GM18907 (cell line): ENCODE measurements at regions not wholly inside any gene's neighbourhood (a gene's known extent, or its start where the extent isn't known, plus 50 kb on each side); places are given as distances from the start of the nearest gene placed in this dataset.

ENCODE experiments used
- ATAC-seq: cut with Tn5 transposase; IDR thresholded peaks from one replicate; pipeline ENCODE4 v1.9.1; 2021; ENCODE audit warnings: mild to moderate bottlenecking, moderate library complexity; ENCODE audit not compliant: unreplicated experiment

DNA sequence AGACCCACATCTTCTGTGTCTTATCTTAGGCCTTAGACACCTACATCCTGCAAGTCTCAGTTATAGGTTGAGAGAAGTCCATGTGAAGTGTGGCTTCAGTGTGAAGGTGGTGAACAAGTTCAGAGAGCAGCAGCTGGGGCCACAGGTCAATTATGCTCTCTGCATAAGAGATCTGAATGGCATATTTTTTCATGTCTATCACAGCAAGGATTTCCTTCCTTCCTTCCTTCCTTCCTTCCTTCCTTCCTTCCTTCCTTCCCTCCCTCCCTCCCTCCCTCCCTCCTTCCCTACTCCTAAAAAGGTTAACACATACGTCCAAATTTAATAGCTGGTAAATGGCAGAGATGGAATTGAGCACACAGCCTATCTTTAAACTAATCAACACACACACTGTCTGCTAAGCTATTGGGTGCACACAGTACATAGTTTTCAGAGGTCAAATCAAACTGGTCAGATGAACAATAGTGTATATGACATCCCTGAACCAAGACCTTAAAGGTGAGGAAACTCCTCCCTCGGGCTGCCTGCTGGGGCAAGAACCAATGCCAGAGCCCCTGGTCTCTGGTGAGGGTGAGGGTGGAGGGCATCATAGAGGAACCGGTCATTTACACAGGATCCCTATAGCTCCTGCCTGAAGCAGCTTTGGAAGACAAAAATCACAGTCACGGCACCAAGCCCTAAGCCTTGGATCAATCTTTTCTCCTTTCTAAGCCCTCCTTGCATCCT, 240.9 kb downstream of the ICOS start:
- peak; percentile 37 for ATAC-seq

DNA sequence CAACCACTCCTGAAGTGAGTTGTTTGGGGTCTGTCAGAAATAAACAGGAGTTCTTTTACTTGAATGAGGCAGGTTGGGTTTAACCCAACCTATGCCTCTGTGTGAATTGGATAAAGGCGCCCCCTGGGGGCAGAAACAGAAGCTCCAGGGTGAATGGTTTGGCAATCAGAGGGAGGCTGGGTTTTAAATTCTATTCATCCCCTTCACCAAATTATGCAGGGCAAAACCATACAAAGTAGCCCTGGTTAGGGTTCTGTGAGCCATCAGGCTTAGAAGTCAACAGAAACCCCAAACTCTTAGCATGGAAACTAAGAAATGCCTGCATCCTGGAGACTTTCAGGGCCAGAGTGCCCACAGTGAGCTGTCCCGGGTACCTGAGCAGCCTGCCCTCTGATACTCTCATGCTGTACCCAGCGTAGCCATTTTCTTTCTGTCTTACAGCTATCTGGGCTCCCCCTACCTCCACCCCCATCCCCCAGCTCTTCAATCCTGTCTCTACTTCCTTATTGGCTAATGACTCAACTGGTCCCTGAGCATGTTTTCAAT, 241.5 kb downstream of the ICOS start:
- peak; percentile 76 for ATAC-seq

DNA sequence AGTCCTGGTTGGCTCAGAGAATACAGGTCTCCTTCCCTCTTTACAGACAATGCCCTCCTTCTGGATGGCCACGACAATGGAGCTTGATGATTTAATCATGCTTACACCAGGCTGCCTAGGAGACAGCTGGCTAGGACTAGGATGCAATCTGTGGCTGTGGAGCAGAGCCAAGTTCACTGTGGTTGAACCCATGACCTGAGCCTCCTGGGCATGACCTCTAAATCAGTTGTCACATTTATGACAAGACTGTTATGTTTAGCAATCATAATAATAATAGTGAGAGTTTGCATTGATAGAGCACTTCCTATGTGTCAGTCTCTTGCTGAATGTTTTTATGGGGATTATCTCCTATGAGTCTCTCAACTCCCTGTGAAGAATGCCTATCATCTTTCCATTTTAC, 244.1 kb downstream of the ICOS start:
- ATAC-seq = no peak

DNA sequence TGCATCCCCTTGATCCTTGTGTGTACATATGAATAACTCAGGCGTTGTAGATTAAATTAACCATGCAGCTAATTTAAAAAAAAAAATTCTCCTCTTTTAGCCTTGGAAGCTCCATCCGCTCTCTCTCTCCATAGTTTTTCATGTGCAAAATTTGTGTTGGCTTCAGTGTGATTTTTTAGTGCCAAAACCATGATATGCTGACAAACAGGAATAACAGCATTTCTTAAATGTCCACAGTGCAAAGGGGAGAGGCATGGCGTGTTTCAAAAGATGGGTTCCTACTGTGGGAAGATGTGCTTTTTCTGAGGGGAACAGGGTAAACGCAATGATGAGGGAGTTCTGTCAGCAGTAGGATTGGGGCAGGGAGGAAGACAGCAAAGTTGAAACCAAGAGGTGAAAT, 247.0 kb downstream of the ICOS start:
- ATAC-seq = no peak

DNA sequence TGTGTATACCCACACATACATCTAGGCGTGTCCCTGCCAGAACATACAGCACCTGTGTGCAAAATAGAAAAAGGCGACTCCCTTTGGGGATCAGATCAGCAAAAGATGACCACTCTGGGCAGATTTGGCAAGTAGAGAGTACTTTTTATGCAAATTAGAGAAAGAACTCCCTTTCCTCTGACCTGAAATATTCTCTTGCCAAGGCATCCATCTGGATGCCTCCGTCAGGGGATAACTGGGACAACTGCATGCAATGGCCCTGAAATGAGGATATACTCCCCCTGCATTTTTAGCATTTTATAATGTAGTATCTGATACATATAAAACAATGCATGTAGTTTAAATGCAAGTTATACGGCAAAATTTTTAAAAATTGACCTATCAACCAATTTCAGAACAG, 247.7 kb downstream of the ICOS start:
- no peak for ATAC-seq

DNA sequence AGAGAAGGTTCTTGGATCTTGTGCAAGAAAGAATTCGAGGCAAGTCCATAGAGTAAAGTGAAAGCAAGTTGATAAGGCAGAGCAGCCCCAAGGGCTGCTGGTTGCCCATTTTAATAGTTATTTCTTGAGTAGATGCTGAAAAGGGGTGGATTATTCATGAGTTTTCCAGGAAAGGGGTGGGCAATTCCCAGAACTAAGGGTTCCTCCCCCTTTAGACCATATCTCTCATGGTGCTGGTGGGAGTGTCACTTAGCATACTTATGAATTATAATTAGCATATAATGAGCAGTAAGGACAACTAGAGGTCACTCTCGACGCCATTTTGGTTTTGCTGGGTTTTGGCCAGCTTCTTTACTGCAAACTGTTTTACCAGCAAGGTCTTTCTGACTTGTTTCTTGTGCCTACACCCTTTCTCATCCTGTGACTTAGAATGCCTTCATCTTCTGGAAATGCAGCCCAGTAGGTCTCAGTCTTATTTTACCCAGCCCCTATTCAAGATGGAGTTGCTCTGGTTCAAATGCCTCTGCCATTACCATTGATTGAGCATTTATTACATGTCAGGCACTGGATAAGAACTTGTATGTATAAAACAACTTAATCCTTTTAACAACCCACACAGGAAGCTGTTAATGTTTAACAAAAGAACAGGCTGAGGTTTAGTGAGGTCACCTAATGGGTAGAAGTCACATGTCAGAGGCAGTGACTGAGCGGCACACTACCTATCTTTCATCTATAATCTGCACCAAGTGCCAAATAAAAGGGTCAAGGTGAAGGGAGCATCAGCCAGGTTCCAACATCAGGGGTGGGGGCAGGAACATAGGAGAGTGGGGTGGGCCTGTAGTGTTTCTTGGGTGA, 250.9 kb downstream of the ICOS start:
- peak; percentile 97 for ATAC-seq

DNA sequence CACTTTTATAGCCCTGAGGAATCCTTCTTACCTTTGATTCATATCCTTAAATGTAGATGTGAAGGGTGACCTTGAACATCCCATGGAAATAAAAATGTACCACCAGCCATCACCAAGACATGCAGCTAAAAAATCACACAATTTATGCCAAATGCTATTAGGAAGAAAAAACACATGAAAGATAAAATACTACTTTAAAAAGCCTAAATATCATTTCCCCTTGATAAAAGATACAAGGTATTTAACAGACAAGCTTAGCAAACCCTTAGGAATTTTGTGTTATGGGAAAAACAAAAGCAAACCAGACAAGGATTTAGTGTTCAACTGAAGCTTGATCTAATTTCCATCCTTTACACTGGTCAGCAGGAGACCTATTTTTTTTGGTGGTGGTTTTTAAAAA, 255.0 kb downstream of the ICOS start:
- ATAC-seq = no peak

DNA sequence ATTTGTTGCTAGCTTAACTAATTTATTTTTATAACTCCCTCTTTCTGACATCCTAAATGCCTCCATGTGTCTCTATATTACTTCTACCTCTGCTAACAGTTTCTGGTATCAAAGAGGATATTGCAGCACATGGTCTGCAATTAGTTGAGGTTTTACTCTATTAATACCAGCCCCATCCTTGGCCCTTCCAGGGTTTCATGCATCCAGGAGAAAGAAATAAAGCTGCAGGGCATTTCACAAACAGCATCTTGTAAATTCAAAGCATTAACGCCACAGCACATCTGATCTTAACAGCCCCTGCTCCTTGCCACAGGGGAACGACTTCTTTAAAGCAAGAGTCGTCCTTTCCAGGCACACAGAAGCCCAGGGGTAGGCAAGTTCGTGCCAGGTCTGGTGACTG, 258.9 kb downstream of the ICOS start:
- no peak for ATAC-seq

DNA sequence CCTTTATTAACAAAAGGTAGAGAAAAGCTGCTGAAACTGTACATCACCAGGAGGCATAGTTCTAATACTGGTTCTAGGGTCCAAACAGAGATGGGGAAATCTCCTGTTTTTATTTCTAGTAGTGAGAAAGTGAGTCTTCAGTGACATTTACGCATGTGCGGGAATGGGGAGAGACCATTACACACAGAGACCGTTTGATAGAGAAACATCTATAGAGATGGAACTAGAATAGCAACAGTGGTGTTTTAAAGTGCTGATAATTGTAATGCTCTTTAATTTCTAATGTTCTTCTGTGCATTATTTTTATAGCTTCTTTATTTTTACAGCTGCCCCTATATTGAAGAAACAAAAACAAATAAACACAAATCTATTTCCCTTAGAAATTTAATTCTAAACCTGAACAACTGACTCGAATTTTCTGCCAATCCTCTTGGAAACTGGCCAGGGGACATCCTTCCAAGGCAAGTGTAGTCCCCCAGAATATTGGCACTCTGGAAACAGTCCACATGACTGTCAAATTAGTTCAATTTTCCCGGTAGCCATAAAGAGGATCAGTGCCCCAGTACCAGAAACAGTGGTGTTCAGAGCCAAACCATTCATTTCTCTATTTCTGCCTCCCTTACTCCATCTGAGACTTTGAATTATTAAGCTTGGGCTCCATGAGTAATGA, 260.9 kb downstream of the ICOS start:
- ATAC-seq = no peak

DNA sequence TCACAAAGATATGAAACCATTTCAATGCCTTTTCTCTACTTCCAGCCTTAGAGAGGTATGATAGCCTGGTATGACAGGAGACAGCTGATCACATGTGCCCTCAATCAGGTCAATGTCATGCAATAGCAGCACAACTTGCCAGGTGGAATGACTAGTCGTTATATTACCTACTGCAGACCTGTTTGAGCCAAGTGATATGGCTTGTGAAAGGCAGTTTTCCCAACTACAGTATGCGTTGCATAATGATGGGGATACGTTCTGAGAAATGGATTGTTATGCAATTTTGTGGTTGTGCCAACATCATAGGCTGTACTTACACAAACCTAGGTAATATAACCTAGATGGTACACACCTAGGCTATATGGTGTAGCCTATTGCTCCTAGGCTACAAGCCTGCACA, 262.8 kb downstream of the ICOS start:
- no peak for ATAC-seq

DNA sequence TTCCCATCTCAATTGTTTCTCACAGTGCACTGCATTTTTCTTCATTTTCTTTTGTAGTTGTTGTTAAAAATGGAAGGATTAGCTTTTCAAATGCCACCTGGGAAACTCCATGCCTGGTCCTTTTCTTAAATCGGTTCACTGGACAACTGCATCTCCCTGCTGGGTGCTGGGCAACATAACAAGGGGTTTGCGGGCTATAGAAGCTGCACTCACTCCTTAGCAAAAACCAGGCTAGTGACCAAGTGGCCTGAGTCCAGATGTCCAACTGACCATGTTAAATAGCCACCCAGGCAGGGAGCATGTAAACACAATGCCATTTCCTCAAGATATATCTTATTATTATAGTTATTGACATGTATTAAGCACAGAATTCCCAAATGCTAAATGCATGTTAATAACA, 264.9 kb downstream of the ICOS start:
- ATAC-seq = no peak

DNA sequence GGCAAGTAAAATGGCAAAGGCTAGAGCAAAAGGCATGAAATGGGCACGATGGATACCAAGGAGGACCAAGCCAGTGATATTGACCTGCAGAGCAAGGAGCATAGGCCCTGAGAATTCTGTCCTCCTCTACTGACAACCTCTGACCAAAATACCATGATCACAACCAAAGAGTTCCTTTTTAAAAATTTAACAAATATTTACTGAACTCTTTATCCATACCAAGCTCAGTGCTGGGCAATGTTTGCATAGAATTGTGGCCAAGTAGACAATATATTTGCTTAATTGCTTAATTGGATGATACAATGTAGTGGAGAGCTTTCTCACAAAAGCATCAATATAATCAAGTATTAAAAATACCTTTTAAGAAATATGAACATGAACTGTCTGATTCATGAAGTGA, 265.7 kb downstream of the ICOS start:
- no peak for ATAC-seq

DNA sequence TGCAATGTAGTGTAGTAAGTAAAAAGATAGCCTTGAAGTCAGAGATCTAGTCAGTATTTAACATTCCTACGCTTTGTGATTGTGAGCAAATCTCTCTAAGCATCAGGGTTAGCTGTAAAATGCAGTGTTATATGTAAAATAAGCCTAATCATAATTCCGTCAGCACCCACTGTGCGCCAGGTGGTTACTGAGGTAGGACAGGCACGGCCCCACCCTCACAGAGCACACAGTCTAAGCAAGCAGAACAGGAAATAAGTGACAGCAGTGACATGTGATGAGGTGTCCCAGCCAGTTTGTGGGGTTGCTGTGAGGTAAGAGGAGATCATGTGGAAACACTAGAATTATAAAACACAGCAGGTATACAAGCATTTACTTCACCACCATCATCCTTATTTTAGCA, 267.1 kb downstream of the ICOS start:
- ATAC-seq = no peak

DNA sequence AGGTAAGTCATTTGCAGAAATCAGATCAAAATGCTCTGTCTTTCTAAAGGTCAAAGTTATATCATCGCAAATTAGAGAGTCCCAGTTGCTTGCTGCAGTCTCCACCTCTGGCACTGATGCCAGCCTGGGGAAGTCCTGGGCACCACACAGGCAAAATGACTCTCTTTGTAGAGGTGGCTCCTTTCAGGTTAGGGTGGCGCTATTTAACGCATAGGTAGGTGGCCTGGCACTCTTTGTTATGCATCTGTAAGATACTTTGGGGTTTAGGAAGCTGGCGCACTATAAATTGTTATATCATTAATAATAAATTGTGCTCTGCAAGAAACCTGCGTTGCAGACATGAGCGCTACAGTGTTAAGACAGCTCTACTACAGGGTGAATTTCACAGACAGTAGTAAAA, 268.5 kb downstream of the ICOS start:
- no peak for ATAC-seq

DNA sequence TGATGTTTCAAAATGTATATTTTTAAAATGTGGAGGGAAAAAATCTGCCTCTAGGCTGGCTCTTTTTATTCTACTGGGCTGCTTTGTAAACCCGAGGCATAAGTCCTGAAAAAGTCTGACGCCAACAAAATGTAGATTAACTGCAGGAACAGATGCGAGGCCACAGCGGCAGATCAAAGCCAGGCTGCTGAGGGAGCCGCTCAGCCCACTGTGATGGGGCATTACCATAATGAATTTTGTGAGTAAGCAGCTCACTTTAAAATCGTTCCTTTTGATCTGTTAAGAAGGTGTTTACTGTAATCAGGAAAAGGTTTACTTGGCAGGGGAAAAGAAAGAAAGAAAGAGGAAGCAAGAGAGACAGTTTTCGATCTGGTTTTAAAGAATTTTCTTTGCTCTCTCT, 269.0 kb downstream of the ICOS start:
- ATAC-seq = no peak

DNA sequence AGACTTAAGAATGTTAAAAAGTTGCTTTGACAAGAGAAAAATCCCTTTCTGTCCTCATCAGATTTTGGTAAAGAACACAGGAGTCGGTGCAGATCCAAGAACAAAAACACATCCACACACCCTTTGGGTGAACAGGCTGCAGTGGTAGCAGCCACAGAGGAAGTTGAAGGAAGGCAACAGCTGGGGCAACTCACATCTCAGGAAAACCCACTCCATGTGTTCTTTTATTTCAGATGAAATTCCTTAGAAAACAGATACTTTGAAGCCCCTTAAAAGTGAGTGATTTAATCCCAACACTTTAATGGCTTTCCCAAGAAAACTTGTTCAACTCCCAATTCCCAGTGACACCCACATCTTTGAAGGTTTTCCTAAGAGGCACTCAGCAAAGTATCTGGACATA, 271.3 kb downstream of the ICOS start:
- no peak for ATAC-seq

DNA sequence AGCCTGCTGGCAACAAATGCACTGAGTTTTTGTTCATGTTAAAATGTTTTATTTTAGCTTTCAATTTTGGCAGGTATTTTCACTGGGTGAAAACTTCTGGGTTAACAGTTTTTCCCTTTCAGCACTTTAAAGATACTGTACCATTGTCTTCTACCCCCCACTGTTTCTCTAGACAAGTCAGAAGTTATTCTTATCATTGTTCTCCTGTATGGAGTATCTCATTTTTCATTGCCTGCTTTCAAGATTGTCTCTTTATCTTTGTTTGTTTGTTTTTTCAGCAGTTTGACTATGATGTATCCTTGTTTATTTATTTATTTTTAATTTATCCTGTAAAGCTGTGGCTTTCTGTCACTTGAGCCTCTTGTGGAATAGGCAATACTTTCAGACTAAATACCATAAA, 277.0 kb downstream of the ICOS start:
- ATAC-seq = no peak

DNA sequence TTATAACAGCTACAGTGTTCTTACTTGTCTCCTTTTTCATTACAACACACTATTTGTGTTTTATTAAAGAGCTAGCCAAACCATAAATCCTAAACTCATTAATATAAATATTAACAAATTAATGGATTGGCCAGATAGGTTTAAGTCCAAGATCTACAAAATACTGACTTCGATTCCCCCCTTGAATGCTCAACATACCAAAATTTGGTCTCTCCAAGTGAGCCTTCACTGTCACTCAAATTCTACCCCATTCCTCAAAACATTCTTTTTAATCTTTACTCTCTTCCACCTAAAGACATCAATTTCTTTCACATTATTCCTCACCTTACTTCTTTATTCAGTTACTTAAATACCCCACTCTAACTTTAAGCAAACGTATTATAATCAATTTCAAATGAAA, 281.5 kb downstream of the ICOS start:
- ATAC-seq = no peak

DNA sequence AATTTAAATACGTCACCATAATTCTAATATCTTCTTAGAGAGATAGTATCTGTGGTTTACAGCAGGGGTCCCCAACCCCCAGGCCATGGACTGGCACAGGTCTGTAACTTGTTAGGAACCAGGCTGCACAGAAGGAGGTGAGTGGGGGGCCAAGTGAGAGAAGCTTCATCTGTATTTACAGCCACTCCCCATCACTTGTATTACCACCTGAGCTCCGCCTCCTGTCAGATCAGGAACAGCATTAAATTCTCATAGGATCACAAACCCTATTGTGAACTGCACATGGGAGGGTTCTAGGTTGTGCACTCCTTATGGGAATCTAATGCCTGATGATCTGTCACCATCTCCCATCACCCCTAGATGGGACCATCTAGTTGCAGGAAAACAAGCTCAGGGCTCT, 282.6 kb downstream of the ICOS start:
- no peak for ATAC-seq

DNA sequence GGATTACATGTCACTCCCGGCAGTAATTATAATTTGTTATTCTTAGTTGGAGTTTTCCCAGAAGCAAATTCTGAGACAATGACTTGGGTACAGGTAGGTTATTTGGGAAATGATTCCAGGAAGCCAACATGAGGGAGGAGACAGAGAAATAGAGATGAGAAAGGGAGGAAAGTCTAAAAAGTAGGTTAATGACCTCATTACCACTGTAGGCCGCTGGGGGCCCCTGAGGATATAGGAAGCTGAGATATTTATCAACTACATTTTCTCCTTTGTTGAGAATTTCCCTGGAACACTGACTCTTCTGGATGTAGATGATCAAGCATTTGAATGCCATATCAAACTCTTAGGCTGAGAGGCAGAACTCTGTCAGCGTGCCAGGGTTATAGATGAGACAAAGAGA, 284.3 kb downstream of the ICOS start:
- ATAC-seq = no peak

DNA sequence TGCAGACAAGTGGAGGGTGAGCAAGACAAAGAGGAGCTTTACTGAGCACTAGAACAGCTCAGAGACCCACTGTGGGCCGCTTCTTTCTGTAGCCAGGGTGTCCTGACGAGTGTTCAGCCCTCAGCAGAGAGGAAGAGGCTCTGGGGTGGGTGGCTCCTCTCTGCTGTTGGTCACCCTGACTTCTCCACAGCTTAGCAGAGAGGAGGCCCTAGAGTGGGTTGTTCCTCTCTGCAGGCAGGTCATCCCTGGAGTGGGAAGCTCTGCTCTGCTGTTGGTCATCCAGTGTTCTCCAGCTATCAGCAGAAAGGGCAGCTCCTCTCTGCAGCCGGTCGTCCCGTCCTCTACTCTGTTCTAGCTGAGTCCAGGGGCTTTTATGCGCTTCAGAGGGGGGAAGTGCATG, 286.5 kb downstream of the ICOS start:
- ATAC-seq = no peak

DNA sequence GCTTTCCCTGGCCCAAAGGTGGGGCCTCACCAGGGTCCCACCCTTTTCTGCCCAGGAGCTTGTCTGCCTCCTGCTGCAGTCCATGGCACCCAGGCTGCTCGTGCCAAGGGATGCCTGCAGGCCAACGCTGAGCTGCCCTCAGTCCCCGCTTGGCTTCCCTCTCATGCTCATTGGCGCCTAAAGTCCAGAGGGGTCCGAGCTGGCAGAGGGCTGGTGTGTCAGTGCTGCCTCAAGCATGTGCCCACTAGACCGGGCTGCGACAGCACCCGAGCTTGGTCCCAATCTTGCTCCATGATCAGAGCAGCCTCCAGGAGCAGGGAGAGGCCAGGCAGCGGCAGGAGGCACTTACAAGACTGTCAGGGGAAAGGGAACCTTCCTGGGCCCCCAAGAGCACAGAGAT, 287.0 kb downstream of the ICOS start:
- no peak for ATAC-seq
